Spleen (tissue), 7 donors: ENCODE measurements at regions not wholly inside any gene's neighbourhood (a gene's known extent, or its start where the extent isn't known, plus 50 kb on each side); places are given as distances from the start of the nearest gene placed in this dataset.

Experiments used
- POLR2A ChIP-seq, 3 donors: fragments of 450-650 bp; IDR thresholded peaks; one replicate each; pipeline ENCODE4 v1.5.1; 2017; ENCODE audit warnings: antibody characterized with exemption in 3 of 3, mild to moderate bottlenecking in 1 of 3
- TF ChIP-seq, protein P1 (sequence below), 11 experiments: fragments of 200-600 bp in 7 of 11; fragments of 450-650 bp in 4 of 11; sonication (generic) in 4 of 11; IDR thresholded peaks in 8 of 11; conservative IDR thresholded peaks in 3 of 11; 1 replicate in 7 of 11; 2 replicates in 4 of 11; pipeline versions ENCODE4 v1.4.0 to v1.8.0; 2016 to 2021; ENCODE audit warnings: antibody characterized with exemption in 11 of 11, inconsistent platforms in 4 of 11, mild to moderate bottlenecking in 1 of 11
- donor health status: DM: no; HTN: no; CAD: no; lungs with moderate emphysema.
- donor health status: DM: no; HTN: no; CAD: no.
- donor health status: DM: no; HTN: no; CAD: no.

DNA sequence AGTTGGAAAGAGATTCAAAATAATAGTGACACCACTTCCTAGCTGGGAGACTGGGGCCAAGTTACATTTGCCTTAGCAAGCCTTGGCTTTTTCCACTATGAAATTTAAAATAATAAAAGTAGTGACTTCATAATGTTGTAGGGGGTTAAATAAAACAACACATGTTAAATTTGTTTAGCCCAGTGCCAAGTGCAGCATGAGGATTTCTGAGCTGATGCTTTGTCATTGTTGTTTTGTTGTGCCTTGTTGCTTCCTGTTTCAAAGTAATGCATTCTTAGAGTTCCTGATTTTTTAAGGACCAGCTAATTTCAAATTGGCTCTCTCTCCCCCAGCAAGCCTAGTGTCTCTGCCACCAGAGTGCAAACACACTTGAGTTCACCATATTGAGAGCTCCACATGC lies 270.7 kb upstream of the PAPPA start:
- no peak for TF ChIP-seq POLR2A (IDR thresholded peaks at IDR 0.05)
- TF ChIP-seq, protein P1, sequence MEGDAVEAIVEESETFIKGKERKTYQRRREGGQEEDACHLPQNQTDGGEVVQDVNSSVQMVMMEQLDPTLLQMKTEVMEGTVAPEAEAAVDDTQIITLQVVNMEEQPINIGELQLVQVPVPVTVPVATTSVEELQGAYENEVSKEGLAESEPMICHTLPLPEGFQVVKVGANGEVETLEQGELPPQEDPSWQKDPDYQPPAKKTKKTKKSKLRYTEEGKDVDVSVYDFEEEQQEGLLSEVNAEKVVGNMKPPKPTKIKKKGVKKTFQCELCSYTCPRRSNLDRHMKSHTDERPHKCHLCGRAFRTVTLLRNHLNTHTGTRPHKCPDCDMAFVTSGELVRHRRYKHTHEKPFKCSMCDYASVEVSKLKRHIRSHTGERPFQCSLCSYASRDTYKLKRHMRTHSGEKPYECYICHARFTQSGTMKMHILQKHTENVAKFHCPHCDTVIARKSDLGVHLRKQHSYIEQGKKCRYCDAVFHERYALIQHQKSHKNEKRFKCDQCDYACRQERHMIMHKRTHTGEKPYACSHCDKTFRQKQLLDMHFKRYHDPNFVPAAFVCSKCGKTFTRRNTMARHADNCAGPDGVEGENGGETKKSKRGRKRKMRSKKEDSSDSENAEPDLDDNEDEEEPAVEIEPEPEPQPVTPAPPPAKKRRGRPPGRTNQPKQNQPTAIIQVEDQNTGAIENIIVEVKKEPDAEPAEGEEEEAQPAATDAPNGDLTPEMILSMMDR (IDR thresholded peaks at IDR 0.05 in 8 of 11, conservative IDR thresholded peaks at IDR 0.05 in 3 of 11), result no peak
